HFFc6 (cell line): ENCODE measurements at regions not wholly inside any gene's neighbourhood (a gene's known extent, or its start where the extent isn't known, plus 50 kb on each side); places are given as distances from the start of the nearest gene placed in this dataset.
"Not testable (repeated sequence)": the region's sequence is repeated elsewhere in the genome, so short reads cannot be mapped to it uniquely, and the experiment has no call there.

Experiments
- DNase-seq: peaks from one replicate; pipeline ENCODE4 v3.0.0-alpha.2; 2018
- H3K27ac Mint-ChIP-seq: 2 replicates; pipeline ENCODE4 v1.8.0; 2020; ENCODE audit warnings: mild to moderate bottlenecking, mixed read lengths
- H3K27me3 Mint-ChIP-seq: 2 replicates; pipeline ENCODE4 v1.8.0; 2021; ENCODE audit warnings: mild to moderate bottlenecking, moderate library complexity, mixed read lengths; ENCODE audit not compliant: insufficient read depth
- H3K36me3 Mint-ChIP-seq: 2 replicates; pipeline ENCODE4 v1.8.0; 2021; ENCODE audit warnings: low read depth, mixed read lengths
- H3K4me1 Mint-ChIP-seq: 2 replicates; pipeline ENCODE4 v1.8.0; 2020; ENCODE audit warnings: low read depth, mixed read lengths
- H3K4me3 Mint-ChIP-seq: 2 replicates; pipeline ENCODE4 v1.8.0; 2020; ENCODE audit warnings: mild to moderate bottlenecking, moderate library complexity, mixed read lengths
- H3K9me3 Mint-ChIP-seq: 2 replicates; pipeline ENCODE4 v1.8.0; 2020; ENCODE audit warnings: mild to moderate bottlenecking, mixed read lengths
- TF ChIP-seq, protein P1 (sequence below): fragments of 200-600 bp; sonication (generic); IDR thresholded peaks from 2 replicates; pipeline ENCODE4 v1.5.0; 2021; ENCODE audit warnings: antibody characterized with exemption, mild to moderate bottlenecking

DNA sequence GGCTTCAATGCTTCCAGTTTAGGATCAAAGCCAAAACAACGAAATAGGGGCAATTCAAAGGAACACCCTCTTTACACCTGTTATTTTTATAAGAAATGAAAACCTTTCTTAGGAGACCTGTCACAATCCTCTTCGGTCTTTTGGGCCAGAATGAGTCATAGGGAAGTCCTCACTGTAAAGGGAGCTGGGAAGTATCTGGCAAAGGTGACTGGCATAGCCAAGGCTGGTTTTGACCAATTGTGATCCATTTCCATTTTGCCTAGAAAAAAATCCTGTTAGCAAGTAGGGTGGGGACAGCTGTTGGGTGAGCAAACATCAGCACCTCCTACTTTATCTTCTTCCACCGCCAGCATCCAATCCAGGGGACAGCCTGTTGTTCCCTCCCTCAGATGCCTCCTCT is 343.2 kb upstream of the SULF2 start:
- no peaks in the 10 kb centered on the region; the same call in 1 of the 2 replicates for H3K36me3 Mint-ChIP-seq

DNA sequence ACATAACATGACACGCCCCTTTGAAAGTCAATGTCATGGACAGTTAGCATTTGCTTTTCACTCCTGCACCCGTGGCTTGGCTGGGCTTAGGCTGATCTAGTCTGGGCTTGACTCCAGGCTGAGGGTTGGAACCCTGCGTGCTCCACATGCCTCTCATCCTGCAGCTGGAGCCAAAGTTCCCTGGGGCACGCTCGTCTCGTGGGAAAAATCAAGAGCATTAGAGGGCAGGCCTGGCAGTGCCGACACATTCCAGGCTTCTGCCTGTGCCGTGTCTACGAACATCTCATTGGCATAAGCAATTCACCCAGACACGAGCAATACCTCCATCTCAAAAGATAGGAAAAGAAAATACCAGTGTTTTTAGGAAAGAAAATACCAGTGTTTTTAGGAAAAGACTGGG is 342.7 kb upstream of the SULF2 start:
- H3K27me3 Mint-ChIP-seq, DNase-seq, H3K27ac Mint-ChIP-seq, H3K4me1 Mint-ChIP-seq, H3K36me3 Mint-ChIP-seq, H3K4me3 Mint-ChIP-seq: not testable (repeated sequence)
- peaks cover 31% of the 10 kb centered on the region for H3K9me3 Mint-ChIP-seq

More for the DNA sequence above, 343.2 kb upstream of the SULF2 start:
- DNase-seq = no peak
- Mint-ChIP-seq H3K27me3 (peaks cover 2% of the 10 kb centered on the region; the same call in 1 of the 2 replicates), H3K4me3 (no peak overlapping the region), H3K27ac (no peak overlapping the region), H3K4me1 (no peaks in the 10 kb centered on the region), H3K9me3 (peaks cover 36% of the 10 kb centered on the region)
- TF ChIP-seq, protein P1, sequence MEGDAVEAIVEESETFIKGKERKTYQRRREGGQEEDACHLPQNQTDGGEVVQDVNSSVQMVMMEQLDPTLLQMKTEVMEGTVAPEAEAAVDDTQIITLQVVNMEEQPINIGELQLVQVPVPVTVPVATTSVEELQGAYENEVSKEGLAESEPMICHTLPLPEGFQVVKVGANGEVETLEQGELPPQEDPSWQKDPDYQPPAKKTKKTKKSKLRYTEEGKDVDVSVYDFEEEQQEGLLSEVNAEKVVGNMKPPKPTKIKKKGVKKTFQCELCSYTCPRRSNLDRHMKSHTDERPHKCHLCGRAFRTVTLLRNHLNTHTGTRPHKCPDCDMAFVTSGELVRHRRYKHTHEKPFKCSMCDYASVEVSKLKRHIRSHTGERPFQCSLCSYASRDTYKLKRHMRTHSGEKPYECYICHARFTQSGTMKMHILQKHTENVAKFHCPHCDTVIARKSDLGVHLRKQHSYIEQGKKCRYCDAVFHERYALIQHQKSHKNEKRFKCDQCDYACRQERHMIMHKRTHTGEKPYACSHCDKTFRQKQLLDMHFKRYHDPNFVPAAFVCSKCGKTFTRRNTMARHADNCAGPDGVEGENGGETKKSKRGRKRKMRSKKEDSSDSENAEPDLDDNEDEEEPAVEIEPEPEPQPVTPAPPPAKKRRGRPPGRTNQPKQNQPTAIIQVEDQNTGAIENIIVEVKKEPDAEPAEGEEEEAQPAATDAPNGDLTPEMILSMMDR = no peak

DNA sequence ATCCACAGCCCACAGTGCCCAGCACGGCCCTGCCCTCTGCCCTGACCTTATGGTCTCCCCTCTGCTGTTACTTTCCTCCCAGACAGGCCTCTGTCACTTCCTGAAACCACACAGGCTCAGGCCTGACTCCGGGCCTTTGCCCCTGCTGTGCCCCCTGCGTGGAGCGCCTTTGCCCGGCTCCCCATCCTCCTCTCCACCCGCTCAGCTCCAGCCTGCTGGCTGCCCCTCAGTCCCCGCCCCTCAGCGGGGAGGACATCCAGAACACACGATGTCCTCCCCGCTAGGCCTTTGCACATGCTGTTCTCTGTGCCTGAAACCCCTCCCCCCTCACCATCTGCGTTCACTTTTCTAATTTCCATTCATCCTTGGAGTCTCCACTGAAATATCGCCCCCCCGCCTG is 341.9 kb upstream of the SULF2 start:
- H3K4me1 Mint-ChIP-seq, H3K27me3 Mint-ChIP-seq, H3K27ac Mint-ChIP-seq, DNase-seq, H3K4me3 Mint-ChIP-seq, H3K36me3 Mint-ChIP-seq: not testable (repeated sequence)
- peaks cover 28% of the 10 kb centered on the region for H3K9me3 Mint-ChIP-seq

DNA sequence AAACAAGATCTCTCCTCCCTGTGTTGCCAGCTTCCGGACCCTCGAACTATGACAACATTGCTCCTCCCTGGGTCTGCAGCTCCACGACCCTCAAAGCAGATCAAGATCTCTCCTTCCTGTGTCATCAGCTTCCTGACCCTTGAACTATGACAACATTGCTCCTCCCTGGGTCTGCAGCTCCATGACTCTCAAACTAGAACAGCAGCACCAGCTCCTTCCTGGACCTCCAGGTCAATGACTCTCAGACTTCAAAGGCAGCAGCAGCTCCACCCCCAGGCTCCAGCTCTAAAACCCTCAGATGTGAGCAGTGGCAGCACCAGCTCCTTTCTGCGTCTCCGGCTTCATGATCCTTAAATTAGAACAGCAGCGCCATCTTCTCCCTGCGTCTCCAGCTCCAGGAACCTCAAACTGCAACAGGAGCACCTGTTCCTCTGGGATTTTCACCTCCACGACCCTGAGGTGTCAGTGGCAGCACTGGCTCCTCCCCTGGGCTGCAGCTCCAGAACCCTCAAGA is 341.0 kb upstream of the SULF2 start:
- H3K36me3 Mint-ChIP-seq = peaks cover 4% of the 10 kb centered on the region
- H3K4me1 Mint-ChIP-seq = no peaks in the 10 kb centered on the region
- DNase-seq = no peak
- TF ChIP-seq, protein P1 = no peak
- no peak overlapping the region for H3K4me3 Mint-ChIP-seq
- no peak overlapping the region for H3K27ac Mint-ChIP-seq
- H3K27me3 Mint-ChIP-seq = peaks cover 2% of the 10 kb centered on the region; the same call in 1 of the 2 replicates
- peaks cover 36% of the 10 kb centered on the region for H3K9me3 Mint-ChIP-seq

DNA sequence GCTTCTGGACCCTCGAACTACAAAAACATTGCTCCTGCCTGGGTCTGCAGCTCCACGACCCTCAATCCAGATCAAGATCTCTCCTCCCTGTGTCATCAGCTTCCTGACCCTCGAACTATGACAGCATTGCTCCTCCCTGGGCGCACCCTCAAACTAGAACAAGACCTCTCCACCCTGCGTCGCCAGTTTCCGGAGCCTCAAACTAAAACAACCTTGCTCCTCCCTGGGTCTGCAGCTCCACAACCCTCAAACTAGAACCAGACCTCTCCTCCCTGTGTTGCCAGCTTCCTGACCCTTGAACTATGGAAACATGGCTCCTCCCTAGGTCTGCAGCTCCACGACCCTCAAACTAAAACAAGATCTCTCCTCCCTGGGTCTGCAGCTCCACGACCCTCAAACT is 339.7 kb upstream of the SULF2 start:
- H3K9me3 Mint-ChIP-seq = peaks cover 40% of the 10 kb centered on the region
- no peak overlapping the region for H3K4me3 Mint-ChIP-seq
- peaks cover 4% of the 10 kb centered on the region for H3K36me3 Mint-ChIP-seq
- no peak for DNase-seq
- no peak overlapping the region for H3K27ac Mint-ChIP-seq
- no peaks in the 10 kb centered on the region for H3K4me1 Mint-ChIP-seq
- TF ChIP-seq, protein P1 = no peak
- H3K27me3 Mint-ChIP-seq = peaks cover 5% of the 10 kb centered on the region; the same call in 1 of the 2 replicates

DNA sequence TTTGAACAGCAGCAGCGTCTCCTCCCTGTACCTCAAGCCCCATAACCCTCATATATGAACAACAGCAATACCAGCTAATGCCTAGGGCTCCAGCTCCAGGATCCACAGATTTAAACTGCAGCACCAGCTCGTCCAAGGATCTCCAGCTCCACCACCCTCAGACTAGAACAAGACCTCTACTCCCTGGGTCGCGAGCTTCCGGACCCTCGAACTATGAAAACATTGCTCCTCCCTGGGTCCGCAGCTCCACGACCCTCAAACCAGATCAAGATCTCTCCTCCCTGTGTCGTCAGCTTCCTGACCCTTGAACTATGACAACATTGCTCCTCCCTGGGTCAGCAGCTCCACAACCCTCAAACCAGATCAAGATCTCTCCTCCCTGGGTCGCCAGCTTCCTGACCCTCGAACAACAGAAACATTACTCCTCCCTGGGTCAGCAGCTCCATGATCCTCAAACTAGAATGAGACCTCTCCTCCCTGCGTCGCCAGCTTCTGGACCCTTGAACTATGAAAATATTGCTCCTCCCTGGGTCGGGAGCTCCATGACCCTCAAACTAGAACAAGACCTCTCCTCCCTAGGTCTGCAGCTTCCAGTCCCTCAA is 339.0 kb upstream of the SULF2 start:
- Mint-ChIP-seq H3K27me3 (peaks cover 5% of the 10 kb centered on the region; the same call in 1 of the 2 replicates), H3K4me3 (no peak overlapping the region)

More for the DNA sequence above, 339.0 kb upstream of the SULF2 start:
- Mint-ChIP-seq H3K36me3 (peaks cover 4% of the 10 kb centered on the region), H3K27ac (no peak overlapping the region), H3K9me3 (peaks cover 40% of the 10 kb centered on the region), H3K4me1 (no peaks in the 10 kb centered on the region)
- TF ChIP-seq, protein P1 = no peak
- DNase-seq = no peak
